GM12892 (cell line): ENCODE measurements at regions not wholly inside any gene's neighbourhood (a gene's known extent, or its start where the extent isn't known, plus 50 kb on each side); places are given as distances from the start of the nearest gene placed in this dataset.

Experiments
- POLR2A ChIP-seq: IDR thresholded peaks from 2 replicates; pipeline ENCODE4 v1.6.1; 2011; ENCODE audit warnings: low read depth, low read length, control low read depth
- POLR2AphosphoS5 ChIP-seq: IDR thresholded peaks from 2 replicates; pipeline ENCODE4 v1.6.1; 2011; ENCODE audit warnings: low read depth, low read length, control low read depth
- TAF1 ChIP-seq: IDR thresholded peaks from 2 replicates; pipeline ENCODE4 v1.6.1; 2011; ENCODE audit warnings: low read depth, mild to moderate bottlenecking, control low read depth, low read length, borderline replicate concordance

GRCh38 chr2:181781078-181781786 is 100.9 kb upstream of the NEUROD1 start:
- no peak for TF ChIP-seq POLR2AphosphoS5
- TF ChIP-seq POLR2A: no peak
- no peak for TF ChIP-seq TAF1
